ENCODE measurements at regions not wholly inside any gene's neighbourhood (a gene's known extent, or its start where the extent isn't known, plus 50 kb on each side); places are given as distances from the start of the nearest gene placed in this dataset.

DNA sequence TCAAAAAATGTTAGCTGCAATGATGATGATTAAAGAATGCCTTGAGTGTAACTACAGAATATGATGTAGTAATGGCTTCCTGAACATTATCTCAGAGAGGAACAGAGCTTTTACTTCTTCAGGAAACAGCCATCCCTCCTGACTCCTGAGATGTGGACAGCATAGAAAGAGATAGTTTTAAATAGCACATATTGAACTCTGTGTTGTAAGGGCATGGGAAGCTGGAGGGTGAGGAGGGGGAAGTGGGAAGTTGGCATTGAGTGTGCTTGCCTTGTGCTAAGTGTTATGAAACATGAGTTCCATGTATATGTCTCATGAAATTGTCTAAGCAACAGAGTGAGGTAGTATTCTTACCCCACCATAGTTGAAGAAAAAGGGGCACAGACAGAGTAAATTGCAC is 161.5 kb upstream of the SLC28A3 start:
- no peak for TF ChIP-seq CBX5 (IDR thresholded peaks at IDR 0.05; ENCODE audit: low read depth, low read length)
- TF ChIP-seq MAFK (IDR thresholded peaks at IDR 0.05; ENCODE audit: low read depth, low read length) = no peak
- no peak for TF ChIP-seq KDM1A (IDR thresholded peaks at IDR 0.05; ENCODE audit: borderline replicate concordance, low read length)
- no peak for TF ChIP-seq SP4 (IDR thresholded peaks at IDR 0.05; ENCODE audit: low read length)
- no peak for TF ChIP-seq POLR2A (IDR thresholded peaks at IDR 0.05; ENCODE audit: control extremely low read depth in 1 of 2, low read depth in 2 of 2, low read length in 2 of 2)
- no peak for TF ChIP-seq SIN3A (conservative IDR thresholded peaks at IDR 0.05 in 1 of 2, IDR thresholded peaks at IDR 0.05 in 1 of 2; ENCODE audit: low read depth in 1 of 2, low read length in 2 of 2)
- TF ChIP-seq CHD1 (IDR thresholded peaks at IDR 0.05; ENCODE audit: low read depth, low read length) = no peak
- TF ChIP-seq SIX5 (IDR thresholded peaks at IDR 0.05; ENCODE audit: low read depth, low read length) = no peak
- no peak for TF ChIP-seq ASH2L (IDR thresholded peaks at IDR 0.05; ENCODE audit: low read length)
- TF ChIP-seq RXRA (IDR thresholded peaks at IDR 0.05; ENCODE audit: insufficient read depth, low read depth, low read length) = no peak
- no peak for TF ChIP-seq NRF1 (IDR thresholded peaks at IDR 0.05; ENCODE audit: low read depth, low read length)
- no peak for TF ChIP-seq EGR1 (IDR thresholded peaks at IDR 0.05; ENCODE audit: borderline replicate concordance, low read depth, low read length)
- H3K79me2 ChIP-seq (ENCODE audit: control insufficient read depth in 1 of 2, insufficient read depth in 2 of 2, low read length in 2 of 2) = no peaks in the 10 kb centered on the region
- no peak overlapping the region for H3K4me3 ChIP-seq (ENCODE audit: extremely low read depth in 1 of 4, insufficient read depth in 2 of 4, low read depth in 3 of 4, low read length in 4 of 4)
- no peak overlapping the region for H4K8ac ChIP-seq (ENCODE audit: extremely low read depth, insufficient read depth, low read length)
- H2BK15ac ChIP-seq (ENCODE audit: low read length) = no peak overlapping the region
- no peak overlapping the region for H3K23ac ChIP-seq (ENCODE audit: insufficient read length)
- FAIRE-seq (no peak), DNase-seq (ENCODE audit: low read depth in 1 of 2, low spot score in 2 of 2) (no peak)
- H4K91ac ChIP-seq (replicated peaks; ENCODE audit: insufficient read length, low read length) = no peak overlapping the region
- H2BK12ac ChIP-seq (ENCODE audit: low read depth, low read length) = no peak overlapping the region
- H2BK20ac ChIP-seq (ENCODE audit: low read length) = no peak overlapping the region
- ChIA-PET CTCF (ENCODE audit: partially characterized antibody) (interaction anchor here (1.2 kb wide), 1 partner anchor 11 kb away, joined by 4 read pairs; no protein-coding TSS in a partner anchor), POLR2A (ENCODE audit: partially characterized antibody) (no interaction called here)
- H3K18ac ChIP-seq (ENCODE audit: extremely low read depth, low read length) = no peak overlapping the region
- H3K9ac ChIP-seq (replicated peaks in 1 of 4; ENCODE audit: extremely low read depth in 1 of 4, low read depth in 3 of 4, low read length in 3 of 4) = no peak overlapping the region
- no peak overlapping the region for H2BK120ac ChIP-seq (replicated peaks; ENCODE audit: low read depth, low read length)
- no peaks in the 10 kb centered on the region for H3K4me1 ChIP-seq (replicated peaks in 1 of 4; ENCODE audit: control insufficient read depth in 3 of 4, insufficient read depth in 4 of 4, low read length in 3 of 4)
- no peak overlapping the region for H2AK5ac ChIP-seq (ENCODE audit: low read depth, low read length)
- no peaks in the 10 kb centered on the region for H3K79me1 ChIP-seq (ENCODE audit: low read depth, low read length)
- no peaks in the 10 kb centered on the region for H4K20me1 ChIP-seq (replicated peaks in 1 of 2; ENCODE audit: control insufficient read depth in 1 of 2, insufficient read depth in 2 of 2, low read length in 2 of 2)
- no peak overlapping the region for H3K56ac ChIP-seq (replicated peaks; ENCODE audit: insufficient read length, low read depth, low read length)
- no peak overlapping the region for H3K4ac ChIP-seq (replicated peaks; ENCODE audit: insufficient read length, low read depth, low read length)
- H3K23me2 ChIP-seq (ENCODE audit: low read depth, low read length) = no peaks in the 10 kb centered on the region
- no peak overlapping the region for H3K4me2 ChIP-seq (ENCODE audit: insufficient read depth in 1 of 2, low read depth in 2 of 2, low read length in 2 of 2)
- H2AFZ ChIP-seq (ENCODE audit: low read length) = no peak overlapping the region
- no peak overlapping the region for H2BK5ac ChIP-seq (ENCODE audit: low read depth, low read length)
- H3K14ac ChIP-seq (ENCODE audit: insufficient read length) = no peak overlapping the region
- H3K9me3 ChIP-seq (ENCODE audit: insufficient read depth in 2 of 2, low read depth in 1 of 2, low read length in 1 of 2) = peaks cover 0 to 2% of the 10 kb centered on the region in 2 experiments; a peak in 3 of 4 replicates
- H3K27ac ChIP-seq (ENCODE audit: low read depth, low read length) = no peak overlapping the region
- no peak overlapping the region for H4K5ac ChIP-seq (ENCODE audit: insufficient read length, low read depth, low read length)
- no peaks in the 10 kb centered on the region for H3K36me3 ChIP-seq (ENCODE audit: control insufficient read depth in 2 of 4, insufficient read depth in 4 of 4, low read length in 3 of 4)
- H3K27me3 ChIP-seq (replicated peaks in 1 of 4; ENCODE audit: control insufficient read depth in 3 of 4, extremely low read depth in 1 of 4, insufficient read depth in 3 of 4, low read length in 3 of 4) = no peaks in the 10 kb centered on the region

All from H1 (cell line).